ENCODE measurements at regions not wholly inside any gene's neighbourhood (a gene's known extent, or its start where the extent isn't known, plus 50 kb on each side); places are given as distances from the start of the nearest gene placed in this dataset.

DNA sequence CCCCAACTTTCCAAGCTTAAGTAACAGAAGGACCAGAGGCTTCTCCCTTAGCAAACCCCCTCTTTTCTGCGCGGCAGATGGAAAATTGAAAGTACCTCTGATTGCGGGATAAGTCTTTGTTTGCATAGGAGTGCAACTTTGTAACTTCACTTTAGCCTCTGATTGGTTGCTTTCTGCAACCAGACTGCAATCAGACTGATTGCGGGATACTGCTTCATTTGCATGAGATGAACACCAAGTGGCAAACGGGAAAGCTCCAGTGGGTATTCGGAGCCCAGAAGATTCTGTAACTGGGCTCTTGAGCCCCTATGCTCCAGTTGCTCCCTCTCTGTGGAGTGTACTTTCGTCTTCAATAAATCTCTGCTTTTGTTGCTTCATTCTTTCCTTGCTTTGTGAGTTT lies 260.6 kb downstream of the BAMBI start:
- H3K4me3 ChIP-seq (ENCODE audit: low read depth, low read length), result no peak overlapping the region
- in situ Hi-C loops (cut with HindIII; ENCODE audit: low sequenced_read_pairs), result no loop called here
- TF ChIP-seq, protein P1, sequence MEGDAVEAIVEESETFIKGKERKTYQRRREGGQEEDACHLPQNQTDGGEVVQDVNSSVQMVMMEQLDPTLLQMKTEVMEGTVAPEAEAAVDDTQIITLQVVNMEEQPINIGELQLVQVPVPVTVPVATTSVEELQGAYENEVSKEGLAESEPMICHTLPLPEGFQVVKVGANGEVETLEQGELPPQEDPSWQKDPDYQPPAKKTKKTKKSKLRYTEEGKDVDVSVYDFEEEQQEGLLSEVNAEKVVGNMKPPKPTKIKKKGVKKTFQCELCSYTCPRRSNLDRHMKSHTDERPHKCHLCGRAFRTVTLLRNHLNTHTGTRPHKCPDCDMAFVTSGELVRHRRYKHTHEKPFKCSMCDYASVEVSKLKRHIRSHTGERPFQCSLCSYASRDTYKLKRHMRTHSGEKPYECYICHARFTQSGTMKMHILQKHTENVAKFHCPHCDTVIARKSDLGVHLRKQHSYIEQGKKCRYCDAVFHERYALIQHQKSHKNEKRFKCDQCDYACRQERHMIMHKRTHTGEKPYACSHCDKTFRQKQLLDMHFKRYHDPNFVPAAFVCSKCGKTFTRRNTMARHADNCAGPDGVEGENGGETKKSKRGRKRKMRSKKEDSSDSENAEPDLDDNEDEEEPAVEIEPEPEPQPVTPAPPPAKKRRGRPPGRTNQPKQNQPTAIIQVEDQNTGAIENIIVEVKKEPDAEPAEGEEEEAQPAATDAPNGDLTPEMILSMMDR (IDR thresholded peaks at IDR 0.05; ENCODE audit: low read depth, low read length), result no peak
- no peak for DNase-seq (ENCODE audit: low read depth, low spot score)

DNA sequence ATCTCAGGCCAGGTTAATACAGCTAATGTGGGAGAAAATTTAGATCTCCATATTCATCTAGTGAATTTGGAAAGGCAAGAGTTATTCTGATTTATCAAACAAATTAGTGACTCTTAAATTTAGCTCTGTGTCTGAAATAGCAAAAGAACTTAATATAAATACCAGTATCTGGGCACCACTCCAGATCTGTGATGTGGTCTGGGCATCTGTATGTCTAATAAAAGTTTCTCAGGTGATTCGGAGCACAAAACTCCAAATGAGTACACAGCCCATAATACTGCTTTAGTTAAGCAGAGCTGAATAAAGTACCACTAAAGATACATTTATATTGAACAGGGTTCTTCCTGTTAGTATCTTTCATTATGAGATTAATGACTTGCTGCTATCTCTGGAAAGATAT lies 261.4 kb downstream of the BAMBI start:
- TF ChIP-seq, protein P1 (IDR thresholded peaks at IDR 0.05; ENCODE audit: low read depth, low read length), result no peak
- in situ Hi-C loops (cut with HindIII; ENCODE audit: low sequenced_read_pairs), result no loop called here
- no peak overlapping the region for H3K4me3 ChIP-seq (ENCODE audit: low read depth, low read length)
- peak; percentile 33 for DNase-seq (ENCODE audit: low read depth, low spot score)

DNA sequence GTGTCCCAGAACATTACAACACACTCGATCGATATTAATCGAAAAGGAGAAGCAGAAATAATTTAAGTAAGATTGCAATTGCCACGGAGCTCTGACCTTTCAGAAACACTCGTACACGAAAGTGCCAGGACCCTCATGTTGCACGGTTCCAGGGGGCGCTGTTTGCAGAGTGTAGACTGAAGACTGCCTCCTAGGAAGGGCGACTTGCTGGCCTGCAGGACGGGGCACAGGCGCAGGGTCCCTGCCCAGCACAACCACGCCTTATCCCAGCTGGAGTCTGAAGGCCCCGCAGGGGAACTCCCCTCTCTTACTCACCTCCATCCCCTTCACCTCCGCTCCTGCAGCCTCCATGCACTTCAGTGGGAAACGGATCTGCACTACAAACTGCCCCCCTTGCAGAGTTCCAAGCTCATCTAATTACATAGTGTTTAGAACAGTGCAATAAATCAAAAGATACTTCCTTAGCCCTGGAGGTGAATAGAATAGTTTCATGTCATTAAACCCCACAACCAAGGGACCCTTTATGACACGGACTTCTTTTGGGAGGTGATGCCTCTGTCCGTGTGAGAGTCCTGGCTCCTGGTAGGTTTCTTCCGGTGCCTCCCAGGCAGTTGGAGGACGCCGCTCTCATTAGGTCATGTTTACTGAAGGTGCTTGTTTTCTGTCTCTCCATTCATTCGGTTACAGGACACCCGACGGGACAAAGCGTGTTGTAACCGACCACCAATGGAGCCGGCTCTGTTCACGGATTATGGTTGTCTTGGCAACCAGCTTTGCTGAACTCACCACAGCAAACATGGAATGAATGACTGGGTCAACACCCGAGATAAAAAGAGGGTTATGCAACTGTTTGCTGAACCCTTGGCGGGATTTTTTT lies 262.2 kb downstream of the BAMBI start:
- H3K4me3 ChIP-seq (ENCODE audit: low read depth, low read length), result no peak overlapping the region
- TF ChIP-seq, protein P1 (IDR thresholded peaks at IDR 0.05; ENCODE audit: low read depth, low read length), result peak; percentile 40
- peak; percentile 72 for DNase-seq (ENCODE audit: low read depth, low spot score)
- in situ Hi-C loops (cut with HindIII; ENCODE audit: low sequenced_read_pairs), result no loop called here

DNA sequence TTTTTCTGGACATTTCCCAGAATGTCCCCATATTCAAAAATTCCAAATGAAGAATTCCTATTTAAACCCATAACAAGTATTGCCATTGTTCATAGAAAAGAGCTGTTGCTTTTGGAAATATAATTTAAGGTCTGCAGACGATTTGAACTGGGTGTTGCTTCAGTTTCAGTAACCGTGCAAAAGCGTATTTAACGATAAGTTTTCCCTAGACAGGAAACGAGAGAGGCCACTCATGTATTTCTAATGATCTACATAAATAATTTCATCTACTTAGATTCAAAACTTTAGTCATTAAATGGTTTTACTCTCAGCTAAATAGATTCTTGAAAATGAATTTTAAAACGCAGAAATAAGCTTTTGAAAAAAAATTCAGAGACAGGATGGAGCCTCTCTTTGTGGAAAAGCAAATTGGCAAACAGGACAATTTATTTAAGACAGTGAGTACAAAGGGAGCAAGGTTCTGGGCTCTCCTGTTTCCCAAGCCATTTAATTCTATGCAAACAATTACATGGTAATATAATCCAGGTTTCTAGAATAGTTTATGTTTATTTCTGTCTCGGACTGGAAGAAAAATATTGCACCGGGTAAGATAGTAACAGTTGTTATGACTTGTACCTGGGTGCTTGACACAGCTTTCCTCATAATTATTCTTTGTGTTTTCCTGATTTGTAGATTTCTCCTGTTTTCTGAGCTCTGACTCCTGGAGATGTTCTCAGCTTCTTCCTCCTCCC lies 263.0 kb downstream of the BAMBI start:
- TF ChIP-seq, protein P1 (IDR thresholded peaks at IDR 0.05; ENCODE audit: low read depth, low read length), result no peak
- DNase-seq (ENCODE audit: low read depth, low spot score), result no peak
- in situ Hi-C loops (cut with HindIII; ENCODE audit: low sequenced_read_pairs), result no loop called here
- H3K4me3 ChIP-seq (ENCODE audit: low read depth, low read length), result no peak overlapping the region

DNA sequence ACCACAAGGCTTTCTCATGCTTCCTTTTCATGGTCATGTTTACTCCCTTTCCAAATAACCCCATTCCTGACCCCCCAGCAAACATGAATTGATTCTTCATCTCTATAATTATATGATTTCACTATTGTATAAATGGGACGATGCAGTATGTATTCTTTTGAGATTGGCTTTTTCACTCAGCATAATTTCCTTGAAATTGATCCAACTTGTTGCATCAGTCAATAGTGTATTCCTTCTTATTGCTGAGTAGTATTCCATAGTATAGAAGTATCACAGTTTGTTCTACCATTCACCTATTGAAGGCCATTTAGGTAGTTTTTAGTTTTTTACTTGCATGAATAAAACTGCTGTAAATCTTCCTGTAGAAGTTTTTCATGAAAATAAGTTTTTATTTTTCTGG lies 264.7 kb downstream of the BAMBI start:
- no peak for DNase-seq (ENCODE audit: low read depth, low spot score)
- H3K4me3 ChIP-seq (ENCODE audit: low read depth, low read length), result no peak overlapping the region
- TF ChIP-seq, protein P1 (IDR thresholded peaks at IDR 0.05; ENCODE audit: low read depth, low read length), result no peak
- in situ Hi-C loops (cut with HindIII; ENCODE audit: low sequenced_read_pairs), result no loop called here

DNA sequence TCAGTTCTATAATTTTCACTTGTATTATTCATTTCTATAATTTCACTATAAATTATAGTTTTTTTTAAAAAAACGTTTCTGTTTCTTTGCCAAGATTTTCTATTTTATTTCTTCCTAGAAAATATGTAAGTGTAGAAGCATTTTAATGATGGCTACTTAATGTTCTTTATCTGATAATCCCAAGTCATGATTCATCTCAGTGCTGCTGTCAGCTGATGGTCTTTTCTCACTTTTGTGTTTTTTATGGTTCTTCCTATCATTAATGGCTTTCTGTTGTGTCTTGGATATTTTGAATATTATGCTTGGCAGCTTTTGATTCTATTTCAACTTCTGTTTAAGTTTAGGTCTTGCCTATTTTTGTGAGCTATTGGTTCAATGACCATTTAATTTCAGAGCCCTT lies 268.6 kb downstream of the BAMBI start:
- DNase-seq (ENCODE audit: low read depth, low spot score), result no peak
- H3K4me3 ChIP-seq (ENCODE audit: low read depth, low read length), result no peak overlapping the region
- in situ Hi-C loops (cut with HindIII; ENCODE audit: low sequenced_read_pairs), result no loop called here
- TF ChIP-seq, protein P1 (IDR thresholded peaks at IDR 0.05; ENCODE audit: low read depth, low read length), result no peak
